GM23338 (cell line): ENCODE measurements at regions not wholly inside any gene's neighbourhood (a gene's known extent, or its start where the extent isn't known, plus 50 kb on each side); places are given as distances from the start of the nearest gene placed in this dataset.

Experiments used
- ATAC-seq: fragments of 200-7000 bp; cut with Tn5 transposase; 3 replicates; pipeline ENCODE4 v1.9.1; 2020
- DNase-seq: peaks from one replicate; pipeline ENCODE4 v3.0.0-alpha.2; 2015; ENCODE audit warnings: low spot score
- H2AFZ ChIP-seq: fragments of 200-600 bp; sonication (generic); 2 replicates; pipeline ENCODE4 v1.8.0; 2016; ENCODE audit warnings: antibody characterized with exemption, mild to moderate bottlenecking, moderate library complexity
- H3F3A ChIP-seq: fragments of 200-600 bp; sonication (generic); replicated peaks from 2 replicates; pipeline ENCODE4 v1.8.0; 2017; ENCODE audit warnings: antibody characterized with exemption, mixed run types, low read depth
- H3K27ac ChIP-seq: fragments of 200-600 bp; sonication (generic); 2 replicates; pipeline ENCODE4 v1.6.1; 2016; ENCODE audit warnings: low read depth
- H3K27me3 ChIP-seq: fragments of 200-600 bp; sonication (generic); 2 replicates; pipeline ENCODE4 v1.8.0; 2016; ENCODE audit warnings: mild to moderate bottlenecking, mixed run types, moderate library complexity; ENCODE audit not compliant: insufficient read depth
- H3K36me3 ChIP-seq: fragments of 200-600 bp; sonication (generic); 2 replicates; pipeline ENCODE4 v1.8.0; 2016; ENCODE audit warnings: mild to moderate bottlenecking; ENCODE audit not compliant: insufficient read depth
- H3K4me1 ChIP-seq: fragments of 200-600 bp; sonication (generic); 2 replicates; pipeline ENCODE4 v1.8.0; 2016; ENCODE audit warnings: mild to moderate bottlenecking, moderate library complexity; ENCODE audit not compliant: insufficient read depth
- H3K4me2 ChIP-seq: fragments of 200-600 bp; sonication (generic); 2 replicates; pipeline ENCODE4 v1.7.1; 2017; ENCODE audit warnings: mixed run types
- H3K4me3 ChIP-seq: fragments of 200-600 bp; sonication (generic); 2 replicates; pipeline ENCODE4 v1.6.1; 2016; ENCODE audit warnings: mixed run types
- H3K79me2 ChIP-seq: fragments of 200-600 bp; sonication (generic); replicated peaks from 2 replicates; pipeline ENCODE4 v1.8.0; 2017; ENCODE audit warnings: mild to moderate bottlenecking; ENCODE audit not compliant: insufficient read depth
- H3K9me2 ChIP-seq: fragments of 200-600 bp; sonication (generic); 2 replicates; pipeline ENCODE4 v1.8.0; 2017; ENCODE audit not compliant: insufficient read depth
- H4K20me1 ChIP-seq: fragments of 200-600 bp; sonication (generic); replicated peaks from 2 replicates; pipeline ENCODE4 v1.8.0; 2017; ENCODE audit warnings: mild to moderate bottlenecking; ENCODE audit not compliant: insufficient read depth
- H3K27ac Mint-ChIP-seq: 2 replicates; pipeline ENCODE4 v1.8.0; 2020; ENCODE audit warnings: inconsistent platforms, mild to moderate bottlenecking, moderate library complexity, mixed read lengths
- H3K27me3 Mint-ChIP-seq: 3 replicates; pipeline ENCODE4 v1.8.0; 2022; ENCODE audit warnings: low read depth, mild to moderate bottlenecking, moderate library complexity, mixed read lengths, inconsistent platforms; ENCODE audit not compliant: insufficient read depth, poor library complexity
- H3K36me3 Mint-ChIP-seq: 3 replicates; pipeline ENCODE4 v1.8.0; 2021; ENCODE audit warnings: low read depth, mild to moderate bottlenecking, inconsistent platforms, moderate library complexity, mixed read lengths
- H3K4me1 Mint-ChIP-seq: 3 replicates; pipeline ENCODE4 v1.8.0; 2020; ENCODE audit warnings: mild to moderate bottlenecking, inconsistent platforms, mixed read lengths
- H3K4me3 Mint-ChIP-seq: 3 replicates; pipeline ENCODE4 v1.8.0; 2021; ENCODE audit warnings: moderate library complexity, mild to moderate bottlenecking, inconsistent platforms, mixed read lengths
- H3K9me3 Mint-ChIP-seq: 3 replicates; pipeline ENCODE4 v1.8.0; 2020; ENCODE audit warnings: moderate library complexity, mild to moderate bottlenecking, inconsistent platforms, mixed read lengths
- CREB1 ChIP-seq: fragments of 250-450 bp; sonication (Bioruptor Pico); IDR thresholded peaks from 2 replicates; pipeline ENCODE4 v1.5.0; 2020; ENCODE audit warnings: low read depth, mild to moderate bottlenecking, moderate library complexity
- JUNB ChIP-seq: IDR thresholded peaks from one replicate; pipeline ENCODE4 v1.6.1; 2016; ENCODE audit warnings: antibody characterized with exemption; ENCODE audit not compliant: unreplicated experiment
- POLR2AphosphoS5 ChIP-seq: IDR thresholded peaks from 2 replicates; pipeline ENCODE4 v1.6.1; 2016; ENCODE audit warnings: antibody characterized with exemption, low read depth
- STAT1 ChIP-seq: IDR thresholded peaks from one replicate; pipeline ENCODE4 v1.6.1; 2016; ENCODE audit warnings: antibody characterized with exemption; ENCODE audit not compliant: unreplicated experiment
- TF ChIP-seq, protein P1 (sequence below): fragments of 250-450 bp; sonication (Bioruptor Pico); IDR thresholded peaks from 2 replicates; pipeline ENCODE4 v1.5.0; 2020; ENCODE audit warnings: mild to moderate bottlenecking, moderate library complexity

DNA sequence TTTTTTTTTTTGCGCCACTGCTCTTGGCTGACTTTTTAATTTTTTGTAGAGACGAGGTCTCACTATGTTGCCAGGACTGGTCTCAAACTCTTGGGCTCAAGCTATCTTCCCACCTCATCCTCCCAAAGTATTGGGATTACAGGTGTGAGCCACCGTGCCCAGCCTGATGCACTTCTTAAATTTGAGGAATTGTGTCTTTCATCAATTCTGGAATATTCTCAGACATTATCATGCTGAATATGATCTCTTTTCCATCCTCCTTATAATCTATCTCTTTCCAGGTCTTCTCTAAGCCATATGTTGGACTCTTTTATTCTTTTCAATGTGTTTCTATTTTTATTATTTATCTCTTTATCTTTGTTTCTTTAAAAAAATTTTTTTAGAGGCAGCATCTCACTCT is 196.2 kb upstream of the IER5L start (continued):
- TF ChIP-seq, protein P1, sequence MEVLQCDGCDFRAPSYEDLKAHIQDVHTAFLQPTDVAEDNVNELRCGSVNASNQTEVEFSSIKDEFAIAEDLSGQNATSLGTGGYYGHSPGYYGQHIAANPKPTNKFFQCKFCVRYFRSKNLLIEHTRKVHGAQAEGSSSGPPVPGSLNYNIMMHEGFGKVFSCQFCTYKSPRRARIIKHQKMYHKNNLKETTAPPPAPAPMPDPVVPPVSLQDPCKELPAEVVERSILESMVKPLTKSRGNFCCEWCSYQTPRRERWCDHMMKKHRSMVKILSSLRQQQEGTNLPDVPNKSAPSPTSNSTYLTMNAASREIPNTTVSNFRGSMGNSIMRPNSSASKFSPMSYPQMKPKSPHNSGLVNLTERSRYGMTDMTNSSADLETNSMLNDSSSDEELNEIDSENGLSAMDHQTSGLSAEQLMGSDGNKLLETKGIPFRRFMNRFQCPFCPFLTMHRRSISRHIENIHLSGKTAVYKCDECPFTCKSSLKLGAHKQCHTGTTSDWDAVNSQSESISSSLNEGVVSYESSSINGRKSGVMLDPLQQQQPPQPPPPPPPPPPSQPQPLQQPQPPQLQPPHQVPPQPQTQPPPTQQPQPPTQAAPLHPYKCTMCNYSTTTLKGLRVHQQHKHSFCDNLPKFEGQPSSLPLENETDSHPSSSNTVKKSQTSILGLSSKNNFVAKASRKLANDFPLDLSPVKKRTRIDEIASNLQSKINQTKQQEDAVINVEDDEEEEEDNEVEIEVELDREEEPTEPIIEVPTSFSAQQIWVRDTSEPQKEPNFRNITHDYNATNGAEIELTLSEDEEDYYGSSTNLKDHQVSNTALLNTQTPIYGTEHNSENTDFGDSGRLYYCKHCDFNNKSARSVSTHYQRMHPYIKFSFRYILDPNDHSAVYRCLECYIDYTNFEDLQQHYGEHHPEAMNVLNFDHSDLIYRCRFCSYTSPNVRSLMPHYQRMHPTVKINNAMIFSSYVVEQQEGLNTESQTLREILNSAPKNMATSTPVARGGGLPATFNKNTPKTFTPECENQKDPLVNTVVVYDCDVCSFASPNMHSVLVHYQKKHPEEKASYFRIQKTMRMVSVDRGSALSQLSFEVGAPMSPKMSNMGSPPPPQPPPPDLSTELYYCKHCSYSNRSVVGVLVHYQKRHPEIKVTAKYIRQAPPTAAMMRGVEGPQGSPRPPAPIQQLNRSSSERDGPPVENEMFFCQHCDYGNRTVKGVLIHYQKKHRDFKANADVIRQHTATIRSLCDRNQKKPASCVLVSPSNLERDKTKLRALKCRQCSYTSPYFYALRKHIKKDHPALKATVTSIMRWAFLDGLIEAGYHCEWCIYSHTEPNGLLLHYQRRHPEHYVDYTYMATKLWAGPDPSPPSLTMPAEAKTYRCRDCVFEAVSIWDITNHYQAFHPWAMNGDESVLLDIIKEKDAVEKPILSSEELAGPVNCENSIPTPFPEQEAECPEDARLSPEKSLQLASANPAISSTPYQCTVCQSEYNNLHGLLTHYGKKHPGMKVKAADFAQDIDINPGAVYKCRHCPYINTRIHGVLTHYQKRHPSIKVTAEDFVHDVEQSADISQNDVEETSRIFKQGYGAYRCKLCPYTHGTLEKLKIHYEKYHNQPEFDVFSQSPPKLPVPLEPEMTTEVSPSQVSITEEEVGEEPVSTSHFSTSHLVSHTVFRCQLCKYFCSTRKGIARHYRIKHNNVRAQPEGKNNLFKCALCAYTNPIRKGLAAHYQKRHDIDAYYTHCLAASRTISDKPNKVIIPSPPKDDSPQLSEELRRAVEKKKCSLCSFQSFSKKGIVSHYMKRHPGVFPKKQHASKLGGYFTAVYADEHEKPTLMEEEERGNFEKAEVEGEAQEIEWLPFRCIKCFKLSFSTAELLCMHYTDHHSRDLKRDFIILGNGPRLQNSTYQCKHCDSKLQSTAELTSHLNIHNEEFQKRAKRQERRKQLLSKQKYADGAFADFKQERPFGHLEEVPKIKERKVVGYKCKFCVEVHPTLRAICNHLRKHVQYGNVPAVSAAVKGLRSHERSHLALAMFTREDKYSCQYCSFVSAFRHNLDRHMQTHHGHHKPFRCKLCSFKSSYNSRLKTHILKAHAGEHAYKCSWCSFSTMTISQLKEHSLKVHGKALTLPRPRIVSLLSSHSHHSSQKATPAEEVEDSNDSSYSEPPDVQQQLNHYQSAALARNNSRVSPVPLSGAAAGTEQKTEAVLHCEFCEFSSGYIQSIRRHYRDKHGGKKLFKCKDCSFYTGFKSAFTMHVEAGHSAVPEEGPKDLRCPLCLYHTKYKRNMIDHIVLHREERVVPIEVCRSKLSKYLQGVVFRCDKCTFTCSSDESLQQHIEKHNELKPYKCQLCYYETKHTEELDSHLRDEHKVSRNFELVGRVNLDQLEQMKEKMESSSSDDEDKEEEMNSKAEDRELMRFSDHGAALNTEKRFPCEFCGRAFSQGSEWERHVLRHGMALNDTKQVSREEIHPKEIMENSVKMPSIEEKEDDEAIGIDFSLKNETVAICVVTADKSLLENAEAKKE (CRISPR knock-in tag) = no peak
- no peak for TF ChIP-seq POLR2AphosphoS5

DNA sequence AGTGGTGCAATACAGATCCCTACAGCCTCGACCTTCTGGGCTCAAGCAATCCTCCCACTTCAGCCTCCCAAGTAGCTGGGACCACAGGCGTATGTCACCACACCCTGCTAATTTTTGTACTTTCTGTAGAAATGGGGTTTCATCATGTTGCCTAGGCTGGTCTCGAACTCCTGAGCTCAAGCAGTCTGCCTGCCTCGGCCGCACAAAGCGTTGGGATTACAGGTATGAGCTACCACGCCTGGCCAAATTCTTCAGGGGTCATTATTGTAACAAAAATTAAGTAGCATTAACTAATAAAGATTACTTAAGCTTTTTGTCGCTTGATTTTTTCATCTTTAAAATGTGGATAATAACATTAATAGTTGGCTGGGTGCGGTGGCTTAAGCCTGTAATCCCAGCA is 195.3 kb upstream of the IER5L start:
- peaks cover 30% of the 10 kb centered on the region for H3K9me3 Mint-ChIP-seq
- Histone ChIP-seq H3K79me2 (no peaks in the 10 kb centered on the region), H3K27me3 (no peaks in the 10 kb centered on the region), H3K9me2 (no peaks in the 10 kb centered on the region), H3K27ac (no peak overlapping the region), H3K36me3 (peaks cover 3% of the 10 kb centered on the region; the same call in 1 of the 2 replicates), H3K4me2 (no peak overlapping the region), H4K20me1 (no peaks in the 10 kb centered on the region), H3F3A (0 out of 2 replicates have a peak, but pooled peaks cover 3% of the 10 kb centered on the region), H3K4me3 (no peak overlapping the region), H3K4me1 (no peaks in the 10 kb centered on the region), H2AFZ (no peak overlapping the region)
- ATAC-seq (no peak), DNase-seq (no peak)
- H3K27ac Mint-ChIP-seq = no peak overlapping the region
- peaks cover 8% of the 10 kb centered on the region for H3K27me3 Mint-ChIP-seq
- no peak for TF ChIP-seq CREB1 (CRISPR knock-in tag)
- no peak for TF ChIP-seq STAT1
- no peak for TF ChIP-seq JUNB
- TF ChIP-seq, protein P1 (CRISPR knock-in tag) = no peak
- peaks cover 5% of the 10 kb centered on the region; the same call in 2 of the 3 replicates for H3K4me1 Mint-ChIP-seq
- peaks cover 9% of the 10 kb centered on the region; the same call in 2 of the 3 replicates for H3K36me3 Mint-ChIP-seq
- H3K4me3 Mint-ChIP-seq = no peak overlapping the region
